ENCODE measurements at regions not wholly inside any gene's neighbourhood (a gene's known extent, or its start where the extent isn't known, plus 50 kb on each side); places are given as distances from the start of the nearest gene placed in this dataset.
"Not testable (repeated sequence)": the region's sequence is repeated elsewhere in the genome, so short reads cannot be mapped to it uniquely, and the experiment has no call there.

DNA sequence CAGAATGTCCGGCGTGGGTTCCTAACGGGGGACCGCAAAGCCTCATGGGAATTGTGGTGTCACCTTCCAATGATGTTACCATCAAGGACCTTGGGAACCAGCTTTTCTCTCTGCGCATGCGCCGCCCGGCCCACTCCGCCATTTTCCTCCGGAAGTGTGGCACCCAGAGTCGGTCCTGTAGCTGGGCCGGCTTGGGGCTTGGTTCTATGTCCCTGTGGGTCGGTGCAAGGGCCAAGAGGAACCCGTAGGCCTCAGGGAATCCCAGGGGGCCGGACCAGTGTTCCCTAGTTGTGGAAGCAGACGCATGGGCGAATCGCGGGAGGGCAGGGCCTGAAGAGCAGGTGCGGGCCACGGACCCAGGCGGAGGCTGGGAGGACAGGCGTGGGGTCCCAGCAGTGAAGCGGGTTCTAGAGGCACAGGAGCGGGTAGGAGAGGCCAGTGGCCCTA lies 1762.4 kb upstream of the TPTE start:
- not testable (repeated sequence) for TF ChIP-seq CTCF, POLR2AphosphoS5 (IDR thresholded peaks at IDR 0.05)
